LNCAP (cell line): ENCODE measurements at regions not wholly inside any gene's neighbourhood (a gene's known extent, or its start where the extent isn't known, plus 50 kb on each side); places are given as distances from the start of the nearest gene placed in this dataset.
A peak's percentile ranks its signal among the peaks of the same experiment; 100 is the strongest.

ENCODE experiments used
- CTCF ChIP-seq: fragments of 450-650 bp; IDR thresholded peaks from 2 replicates; pipeline ENCODE4 v1.5.1; 2017; ENCODE audit warnings: mild to moderate bottlenecking

- TF ChIP-seq CTCF, result no peak
Observed at GRCh38 chr3:56858331-56858730, 56.6 kb upstream of the ARHGEF3 start.

GRCh38 chr3:56857178-56857577 lies 55.4 kb upstream of the ARHGEF3 start:
- TF ChIP-seq CTCF, result no peak

- no peak for TF ChIP-seq CTCF
Observed at GRCh38 chr3:56856752-56857151, 55.0 kb upstream of the ARHGEF3 start.

- TF ChIP-seq CTCF, result peak; percentile 54
Observed at GRCh38 chr3:56855856-56856512, 54.2 kb upstream of the ARHGEF3 start.

- TF ChIP-seq CTCF, result no peak
Observed at GRCh38 chr3:56854856-56855611, 53.3 kb upstream of the ARHGEF3 start.

- no peak for TF ChIP-seq CTCF
Observed at GRCh38 chr3:56851966-56852884, 50.5 kb upstream of the ARHGEF3 start.
